ENCODE measurements at regions not wholly inside any gene's neighbourhood (a gene's known extent, or its start where the extent isn't known, plus 50 kb on each side); places are given as distances from the start of the nearest gene placed in this dataset.

DNA sequence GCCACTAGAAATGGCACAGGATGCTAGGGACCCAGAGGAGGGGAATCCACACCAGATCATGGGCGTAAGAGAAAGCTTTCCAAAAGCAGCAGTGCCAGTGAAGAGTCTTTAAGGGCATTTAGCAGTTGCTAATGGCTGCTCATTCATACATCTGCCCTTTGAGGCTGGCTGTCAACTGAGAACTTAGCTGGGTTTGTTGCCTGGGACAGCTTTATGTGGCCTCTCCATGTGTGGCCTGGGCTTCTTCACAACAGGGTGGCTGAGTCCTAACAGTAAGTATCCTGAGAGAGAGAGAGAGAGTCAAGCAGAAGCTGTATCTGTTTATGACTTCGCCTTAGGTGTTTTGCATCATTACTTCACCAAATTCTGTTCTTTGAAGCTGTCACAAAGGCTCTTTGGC is 286.1 kb upstream of the KCNJ16 start:
- TF ChIP-seq POLR2A (IDR thresholded peaks at IDR 0.05) (no peak), CTCF (IDR thresholded peaks at IDR 0.05 in 4 of 5, conservative IDR thresholded peaks at IDR 0.05 in 1 of 5) (no peak)
